NT2/D1 (cell line): ENCODE measurements at regions not wholly inside any gene's neighbourhood (a gene's known extent, or its start where the extent isn't known, plus 50 kb on each side); places are given as distances from the start of the nearest gene placed in this dataset.

Experiments
- DNase-seq: peaks from one replicate; pipeline ENCODE4 v3.0.0-alpha.2; 2011; ENCODE audit warnings: low read depth, low spot score
- H3K27me3 ChIP-seq: 2 replicates; pipeline ENCODE4 v1.6.0; 2011; ENCODE audit warnings: mild to moderate bottlenecking; ENCODE audit not compliant: insufficient read length, insufficient read depth
- H3K36me3 ChIP-seq: 2 replicates; pipeline ENCODE4 v1.6.1; 2011; ENCODE audit warnings: mild to moderate bottlenecking, low read length, mixed read lengths; ENCODE audit not compliant: insufficient read depth, insufficient read length
- H3K4me1 ChIP-seq: 2 replicates; pipeline ENCODE4 v1.5.1; 2011; ENCODE audit not compliant: insufficient read depth, insufficient read length
- H3K4me3 ChIP-seq: 2 replicates; pipeline ENCODE4 v1.5.1; 2011; ENCODE audit warnings: low read depth; ENCODE audit not compliant: insufficient read length
- H3K9ac ChIP-seq: 2 replicates; pipeline ENCODE4 v1.6.0; 2011; ENCODE audit warnings: low read depth; ENCODE audit not compliant: insufficient read length
- H3K9me3 ChIP-seq: 2 replicates; pipeline ENCODE4 v1.5.1; 2011; ENCODE audit warnings: mild to moderate bottlenecking, low read length; ENCODE audit not compliant: insufficient read depth
- SUZ12 ChIP-seq: IDR thresholded peaks from 2 replicates; pipeline ENCODE4 v1.6.1; 2011; ENCODE audit not compliant: insufficient read length, insufficient read depth; ENCODE audit errors: extremely low read depth
- YY1 ChIP-seq: IDR thresholded peaks from 2 replicates; pipeline ENCODE4 v1.6.1; 2011; ENCODE audit not compliant: insufficient read length, insufficient read depth
- ZNF274 ChIP-seq: IDR thresholded peaks from 2 replicates; pipeline ENCODE4 v1.6.1; 2011; ENCODE audit warnings: mild to moderate bottlenecking, low read depth, low read length

- no peak for TF ChIP-seq ZNF274
- no peak for TF ChIP-seq YY1
- no peak for TF ChIP-seq SUZ12
- no peak overlapping the region for H3K4me3 ChIP-seq
- no peaks in the 10 kb centered on the region for H3K36me3 ChIP-seq
- H3K4me1 ChIP-seq: no peaks in the 10 kb centered on the region
- no peak for DNase-seq
- no peak overlapping the region for H3K9ac ChIP-seq
- no peaks in the 10 kb centered on the region for H3K9me3 ChIP-seq
- H3K27me3 ChIP-seq: no peaks in the 10 kb centered on the region
Measured at GRCh38 chr4:156665780-156666366, 305.7 kb downstream of the PDGFC start.

GRCh38 chr4:156663663-156664062 is 307.9 kb downstream of the PDGFC start:
- Histone ChIP-seq H3K9ac (no peak overlapping the region), H3K4me1 (no peaks in the 10 kb centered on the region), H3K36me3 (no peaks in the 10 kb centered on the region), H3K4me3 (no peak overlapping the region), H3K9me3 (no peaks in the 10 kb centered on the region), H3K27me3 (no peaks in the 10 kb centered on the region)
- TF ChIP-seq ZNF274: no peak
- no peak for TF ChIP-seq SUZ12
- no peak for TF ChIP-seq YY1
- DNase-seq: no peak

GRCh38 chr4:156662921-156663320 is 308.7 kb downstream of the PDGFC start:
- Histone ChIP-seq H3K4me3 (no peak overlapping the region), H3K4me1 (no peaks in the 10 kb centered on the region), H3K27me3 (no peaks in the 10 kb centered on the region), H3K9me3 (no peaks in the 10 kb centered on the region), H3K9ac (no peak overlapping the region), H3K36me3 (no peaks in the 10 kb centered on the region)
- TF ChIP-seq SUZ12 (no peak), YY1 (no peak), ZNF274 (no peak)
- DNase-seq: no peak

- Histone ChIP-seq H3K4me1 (no peaks in the 10 kb centered on the region), H3K4me3 (no peak overlapping the region), H3K36me3 (no peaks in the 10 kb centered on the region), H3K27me3 (no peaks in the 10 kb centered on the region), H3K9me3 (no peaks in the 10 kb centered on the region), H3K9ac (no peak overlapping the region)
- no peak for TF ChIP-seq ZNF274
- TF ChIP-seq SUZ12: no peak
- no peak for TF ChIP-seq YY1
- DNase-seq: no peak
Measured at GRCh38 chr4:156661555-156661954, 310.0 kb downstream of the PDGFC start.

- Histone ChIP-seq H3K27me3 (no peaks in the 10 kb centered on the region), H3K36me3 (no peaks in the 10 kb centered on the region), H3K4me3 (no peak overlapping the region), H3K4me1 (no peaks in the 10 kb centered on the region), H3K9me3 (no peaks in the 10 kb centered on the region), H3K9ac (no peak overlapping the region)
- DNase-seq: no peak
- TF ChIP-seq YY1 (no peak), SUZ12 (no peak), ZNF274 (no peak)
Measured at GRCh38 chr4:156660465-156660864, 311.1 kb downstream of the PDGFC start.

- Histone ChIP-seq H3K27me3 (no peaks in the 10 kb centered on the region), H3K9me3 (no peaks in the 10 kb centered on the region), H3K36me3 (no peaks in the 10 kb centered on the region), H3K4me1 (no peaks in the 10 kb centered on the region), H3K4me3 (no peak overlapping the region), H3K9ac (no peak overlapping the region)
- DNase-seq: no peak
- TF ChIP-seq ZNF274 (no peak), SUZ12 (no peak), YY1 (no peak)
Measured at GRCh38 chr4:156659983-156660382, 311.6 kb downstream of the PDGFC start.

- no peaks in the 10 kb centered on the region for H3K36me3 ChIP-seq
- no peak overlapping the region for H3K4me3 ChIP-seq
- no peaks in the 10 kb centered on the region for H3K9me3 ChIP-seq
- no peak for DNase-seq
- no peaks in the 10 kb centered on the region for H3K4me1 ChIP-seq
- no peaks in the 10 kb centered on the region for H3K27me3 ChIP-seq
- no peak for TF ChIP-seq YY1
- no peak for TF ChIP-seq ZNF274
- no peak for TF ChIP-seq SUZ12
- no peak overlapping the region for H3K9ac ChIP-seq
Measured at GRCh38 chr4:156659570-156659969, 312.0 kb downstream of the PDGFC start.

GRCh38 chr4:156656896-156657295 is 314.7 kb downstream of the PDGFC start:
- no peaks in the 10 kb centered on the region; the same call in 1 of the 2 replicates for H3K9me3 ChIP-seq
- H3K4me1 ChIP-seq: no peaks in the 10 kb centered on the region
- no peaks in the 10 kb centered on the region for H3K36me3 ChIP-seq
- H3K9ac ChIP-seq: no peak overlapping the region
- TF ChIP-seq YY1: no peak
- TF ChIP-seq ZNF274: no peak
- TF ChIP-seq SUZ12: no peak
- H3K4me3 ChIP-seq: no peak overlapping the region
- no peaks in the 10 kb centered on the region for H3K27me3 ChIP-seq
- DNase-seq: no peak
